Liver (tissue), 3 donors: ENCODE measurements at regions not wholly inside any gene's neighbourhood (a gene's known extent, or its start where the extent isn't known, plus 50 kb on each side); places are given as distances from the start of the nearest gene placed in this dataset.

Source experiments
- EGR1 ChIP-seq, 2 donors: IDR thresholded peaks; 2 replicates each; pipeline ENCODE4 v1.6.1; 2016 to 2018; ENCODE audit warnings: antibody characterized with exemption in 2 of 2, low read depth in 2 of 2
- FOXA2 ChIP-seq: IDR thresholded peaks from 2 replicates; pipeline ENCODE4 v1.6.1; 2016; ENCODE audit warnings: antibody characterized with exemption
- HNF4A ChIP-seq, 2 donors: conservative IDR thresholded peaks; 2 replicates each; pipeline ENCODE4 v1.6.1; 2016; ENCODE audit warnings: antibody characterized with exemption in 2 of 2, mild to moderate bottlenecking in 2 of 2
- HNF4G ChIP-seq: IDR thresholded peaks from 2 replicates; pipeline ENCODE4 v1.6.1; 2016; ENCODE audit warnings: antibody characterized with exemption
- JUND ChIP-seq, 2 donors: IDR thresholded peaks; 2 replicates each; pipeline ENCODE4 v1.6.1; 2016; ENCODE audit warnings: antibody characterized with exemption in 2 of 2
- SP1 ChIP-seq: IDR thresholded peaks from 2 replicates; pipeline ENCODE4 v1.6.1; 2018; ENCODE audit warnings: antibody characterized with exemption, mild to moderate bottlenecking
- TAF1 ChIP-seq: conservative IDR thresholded peaks from 2 replicates; pipeline ENCODE4 v1.6.1; 2016; ENCODE audit warnings: antibody characterized with exemption, mild to moderate bottlenecking
- TF ChIP-seq, protein P1 (sequence below): fragments of 150-350 bp; IDR thresholded peaks from 2 replicates; pipeline ENCODE4 v1.5.1; 2017; ENCODE audit warnings: improper control_type of control experiment, low read depth, low read length; ENCODE audit not compliant: missing input control
- TF ChIP-seq, protein P2 (sequence below): IDR thresholded peaks from 2 replicates; pipeline ENCODE4 v1.6.1; 2016; ENCODE audit warnings: antibody characterized with exemption, mild to moderate bottlenecking
- TF ChIP-seq, protein P3 (sequence below): IDR thresholded peaks from 2 replicates; pipeline ENCODE4 v1.6.1; 2016; ENCODE audit warnings: antibody characterized with exemption
- TF ChIP-seq, protein P4 (sequence below): IDR thresholded peaks from 2 replicates; pipeline ENCODE4 v1.6.1; 2016; ENCODE audit warnings: antibody characterized with exemption
- donor health status: healthy.
- donor health status: healthy.

DNA sequence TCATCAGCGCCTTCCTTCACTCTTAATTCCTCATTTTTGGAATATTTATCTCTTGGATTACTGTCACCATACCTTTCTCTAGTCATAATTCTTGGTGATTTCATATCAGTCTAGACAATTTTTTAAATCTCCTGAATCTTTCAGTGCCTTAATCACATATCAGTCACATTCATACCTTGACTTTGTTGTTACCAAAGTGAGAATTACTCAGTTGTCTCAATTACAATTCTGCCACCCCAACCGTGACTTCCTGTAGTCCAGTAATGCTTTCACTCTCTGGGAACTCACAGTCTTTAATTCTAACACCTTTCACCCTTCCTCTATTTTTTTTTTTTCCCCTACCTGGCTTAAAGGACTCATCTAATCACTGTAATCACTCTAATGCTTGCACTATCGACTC, 1275.3 kb upstream of the TENM3 start:
- TF ChIP-seq, protein P1, sequence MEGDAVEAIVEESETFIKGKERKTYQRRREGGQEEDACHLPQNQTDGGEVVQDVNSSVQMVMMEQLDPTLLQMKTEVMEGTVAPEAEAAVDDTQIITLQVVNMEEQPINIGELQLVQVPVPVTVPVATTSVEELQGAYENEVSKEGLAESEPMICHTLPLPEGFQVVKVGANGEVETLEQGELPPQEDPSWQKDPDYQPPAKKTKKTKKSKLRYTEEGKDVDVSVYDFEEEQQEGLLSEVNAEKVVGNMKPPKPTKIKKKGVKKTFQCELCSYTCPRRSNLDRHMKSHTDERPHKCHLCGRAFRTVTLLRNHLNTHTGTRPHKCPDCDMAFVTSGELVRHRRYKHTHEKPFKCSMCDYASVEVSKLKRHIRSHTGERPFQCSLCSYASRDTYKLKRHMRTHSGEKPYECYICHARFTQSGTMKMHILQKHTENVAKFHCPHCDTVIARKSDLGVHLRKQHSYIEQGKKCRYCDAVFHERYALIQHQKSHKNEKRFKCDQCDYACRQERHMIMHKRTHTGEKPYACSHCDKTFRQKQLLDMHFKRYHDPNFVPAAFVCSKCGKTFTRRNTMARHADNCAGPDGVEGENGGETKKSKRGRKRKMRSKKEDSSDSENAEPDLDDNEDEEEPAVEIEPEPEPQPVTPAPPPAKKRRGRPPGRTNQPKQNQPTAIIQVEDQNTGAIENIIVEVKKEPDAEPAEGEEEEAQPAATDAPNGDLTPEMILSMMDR = no peak
- TF ChIP-seq, protein P2, sequence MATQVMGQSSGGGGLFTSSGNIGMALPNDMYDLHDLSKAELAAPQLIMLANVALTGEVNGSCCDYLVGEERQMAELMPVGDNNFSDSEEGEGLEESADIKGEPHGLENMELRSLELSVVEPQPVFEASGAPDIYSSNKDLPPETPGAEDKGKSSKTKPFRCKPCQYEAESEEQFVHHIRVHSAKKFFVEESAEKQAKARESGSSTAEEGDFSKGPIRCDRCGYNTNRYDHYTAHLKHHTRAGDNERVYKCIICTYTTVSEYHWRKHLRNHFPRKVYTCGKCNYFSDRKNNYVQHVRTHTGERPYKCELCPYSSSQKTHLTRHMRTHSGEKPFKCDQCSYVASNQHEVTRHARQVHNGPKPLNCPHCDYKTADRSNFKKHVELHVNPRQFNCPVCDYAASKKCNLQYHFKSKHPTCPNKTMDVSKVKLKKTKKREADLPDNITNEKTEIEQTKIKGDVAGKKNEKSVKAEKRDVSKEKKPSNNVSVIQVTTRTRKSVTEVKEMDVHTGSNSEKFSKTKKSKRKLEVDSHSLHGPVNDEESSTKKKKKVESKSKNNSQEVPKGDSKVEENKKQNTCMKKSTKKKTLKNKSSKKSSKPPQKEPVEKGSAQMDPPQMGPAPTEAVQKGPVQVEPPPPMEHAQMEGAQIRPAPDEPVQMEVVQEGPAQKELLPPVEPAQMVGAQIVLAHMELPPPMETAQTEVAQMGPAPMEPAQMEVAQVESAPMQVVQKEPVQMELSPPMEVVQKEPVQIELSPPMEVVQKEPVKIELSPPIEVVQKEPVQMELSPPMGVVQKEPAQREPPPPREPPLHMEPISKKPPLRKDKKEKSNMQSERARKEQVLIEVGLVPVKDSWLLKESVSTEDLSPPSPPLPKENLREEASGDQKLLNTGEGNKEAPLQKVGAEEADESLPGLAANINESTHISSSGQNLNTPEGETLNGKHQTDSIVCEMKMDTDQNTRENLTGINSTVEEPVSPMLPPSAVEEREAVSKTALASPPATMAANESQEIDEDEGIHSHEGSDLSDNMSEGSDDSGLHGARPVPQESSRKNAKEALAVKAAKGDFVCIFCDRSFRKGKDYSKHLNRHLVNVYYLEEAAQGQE = no peak
- TF ChIP-seq, protein P3, sequence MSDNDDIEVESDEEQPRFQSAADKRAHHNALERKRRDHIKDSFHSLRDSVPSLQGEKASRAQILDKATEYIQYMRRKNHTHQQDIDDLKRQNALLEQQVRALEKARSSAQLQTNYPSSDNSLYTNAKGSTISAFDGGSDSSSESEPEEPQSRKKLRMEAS = no peak
- TF ChIP-seq EGR1 (IDR thresholded peaks at IDR 0.05; ENCODE audit: low read depth in 2 of 2) = no peak
- no peak for TF ChIP-seq TAF1
- no peak for TF ChIP-seq JUND (IDR thresholded peaks at IDR 0.05)
- TF ChIP-seq SP1 = no peak
- no peak for TF ChIP-seq HNF4G
- TF ChIP-seq HNF4A (conservative IDR thresholded peaks at IDR 0.05) = no peak
- TF ChIP-seq, protein P4, sequence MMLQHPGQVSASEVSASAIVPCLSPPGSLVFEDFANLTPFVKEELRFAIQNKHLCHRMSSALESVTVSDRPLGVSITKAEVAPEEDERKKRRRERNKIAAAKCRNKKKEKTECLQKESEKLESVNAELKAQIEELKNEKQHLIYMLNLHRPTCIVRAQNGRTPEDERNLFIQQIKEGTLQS = no peak
- no peak for TF ChIP-seq FOXA2
